Stimulated activated CD4-positive, alpha-beta T cell treated with anti-CD3 and anti-CD28 coated beads, TNF-alpha, amount 100 ng/mL, for 1 hour (primary cell): ENCODE measurements at regions not wholly inside any gene's neighbourhood (a gene's known extent, or its start where the extent isn't known, plus 50 kb on each side); places are given as distances from the start of the nearest gene placed in this dataset.

Experiments used
- DNase-seq, 3 donors: peaks; one replicate each; pipeline ENCODE4 v3.0.0-alpha.2; 2020; ENCODE audit warnings: low read depth in 3 of 3, low spot score in 1 of 3

GRCh38 chr18:11269257-11269656, 119.9 kb upstream of the PIEZO2 start:
- DNase-seq = no peak

GRCh38 chr18:11268741-11269233, 119.4 kb upstream of the PIEZO2 start:
- no peak for DNase-seq

DNA sequence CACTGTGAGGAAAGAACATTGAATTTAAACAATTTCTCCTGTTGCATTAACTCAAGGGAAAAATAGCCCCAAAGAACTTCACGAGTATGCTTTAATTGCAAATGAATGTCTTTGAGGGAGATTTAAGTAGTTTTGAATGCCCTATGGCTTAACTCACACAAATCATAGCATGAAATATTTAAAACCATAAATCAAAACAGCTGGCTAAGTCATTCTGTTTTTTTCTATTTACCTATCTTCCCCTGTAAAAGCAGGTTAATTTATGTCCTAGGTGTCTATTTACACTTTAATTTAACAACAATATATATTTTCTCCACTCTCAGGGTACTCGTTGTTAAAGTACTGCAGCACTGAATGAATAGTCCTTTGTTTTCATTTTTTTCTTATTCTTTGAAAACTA, 118.8 kb upstream of the PIEZO2 start:
- no peak for DNase-seq

DNA sequence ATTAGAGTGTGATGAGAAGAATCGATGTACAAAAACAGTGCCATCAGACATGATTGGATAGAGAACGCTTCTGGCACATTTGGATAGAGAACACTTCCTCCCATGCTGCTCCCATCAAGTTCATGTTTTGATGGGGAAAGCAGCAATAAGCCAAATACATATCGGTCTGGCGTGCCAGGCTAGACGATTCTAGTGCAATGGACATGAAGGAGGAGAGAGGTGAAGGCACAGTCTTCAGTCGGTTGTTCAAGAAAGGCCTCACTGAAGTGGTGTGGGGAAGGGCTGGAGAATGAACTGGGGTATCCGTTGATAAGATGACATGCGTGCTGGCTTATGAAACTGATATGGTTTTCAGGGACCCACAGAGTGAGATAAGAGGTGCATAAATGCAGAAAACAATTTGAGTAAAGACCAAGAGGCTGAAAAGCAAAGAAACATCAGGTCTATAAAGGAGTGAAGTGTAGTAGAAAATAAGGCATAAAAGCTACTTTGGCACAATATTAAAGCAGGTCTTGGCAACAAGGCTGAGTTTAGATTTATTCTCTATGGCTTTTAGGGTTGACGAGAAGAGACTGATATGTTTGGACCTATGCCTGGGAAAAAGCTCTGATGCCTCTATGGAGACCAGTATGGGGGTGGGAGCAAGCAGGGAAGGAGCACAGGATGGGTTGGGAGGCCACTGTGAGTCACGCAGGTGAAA, 117.6 kb upstream of the PIEZO2 start:
- no peak for DNase-seq

DNA sequence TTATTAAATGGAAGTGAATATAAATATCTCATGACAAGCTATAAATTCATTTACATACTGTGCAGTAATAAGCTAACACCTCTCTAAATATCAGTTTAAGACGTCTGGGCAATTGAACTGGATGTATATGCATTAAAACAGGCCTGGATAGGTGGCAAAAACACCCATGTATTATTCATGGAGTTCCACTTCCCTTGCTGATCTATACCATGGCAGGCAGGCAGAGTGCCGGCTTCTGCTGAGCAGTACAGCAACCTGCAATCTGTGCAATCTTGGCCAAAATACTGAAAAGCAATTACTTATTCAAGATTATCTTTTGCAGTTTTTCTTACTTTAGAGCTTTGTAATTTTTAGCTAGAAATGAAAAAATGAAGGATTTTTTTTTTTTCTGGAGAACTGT, 112.1 kb upstream of the PIEZO2 start:
- DNase-seq = no peak

- DNase-seq = no peak
These were observed 111.6 kb upstream of the PIEZO2 start for GRCh38 chr18:11260961-11261461.

DNA sequence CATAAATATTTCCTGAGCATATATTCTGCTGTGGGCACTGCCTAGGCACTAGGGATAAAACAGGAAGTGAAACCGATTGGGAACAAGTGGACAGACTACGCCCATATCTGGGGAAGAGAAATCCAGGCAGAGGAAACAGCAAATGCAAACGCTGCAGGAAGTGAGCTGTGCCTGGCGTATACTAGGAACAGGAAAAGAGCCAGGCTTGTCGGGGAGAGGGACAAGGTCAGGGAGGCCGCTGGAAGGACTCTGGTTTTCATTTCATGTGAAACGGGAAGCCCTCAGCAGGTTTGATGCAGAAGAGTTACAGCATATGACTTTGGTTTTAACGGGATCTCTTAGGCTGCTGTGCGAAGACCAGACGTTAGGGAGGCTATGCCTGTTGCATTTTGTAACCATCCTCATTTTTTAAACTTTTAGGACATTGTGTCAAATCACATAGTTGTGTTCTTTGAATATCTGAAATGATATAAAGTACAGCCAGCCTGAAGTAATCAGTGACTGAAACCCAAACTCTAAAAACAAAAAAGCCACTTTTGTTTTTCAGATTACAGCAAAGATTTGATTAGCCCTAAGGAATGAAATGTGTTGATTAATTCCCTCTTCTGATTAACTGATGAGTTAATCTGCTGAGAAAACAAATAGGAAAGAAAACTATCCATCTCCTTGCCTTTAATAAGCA, 110.2 kb upstream of the PIEZO2 start:
- DNase-seq = no peak

DNA sequence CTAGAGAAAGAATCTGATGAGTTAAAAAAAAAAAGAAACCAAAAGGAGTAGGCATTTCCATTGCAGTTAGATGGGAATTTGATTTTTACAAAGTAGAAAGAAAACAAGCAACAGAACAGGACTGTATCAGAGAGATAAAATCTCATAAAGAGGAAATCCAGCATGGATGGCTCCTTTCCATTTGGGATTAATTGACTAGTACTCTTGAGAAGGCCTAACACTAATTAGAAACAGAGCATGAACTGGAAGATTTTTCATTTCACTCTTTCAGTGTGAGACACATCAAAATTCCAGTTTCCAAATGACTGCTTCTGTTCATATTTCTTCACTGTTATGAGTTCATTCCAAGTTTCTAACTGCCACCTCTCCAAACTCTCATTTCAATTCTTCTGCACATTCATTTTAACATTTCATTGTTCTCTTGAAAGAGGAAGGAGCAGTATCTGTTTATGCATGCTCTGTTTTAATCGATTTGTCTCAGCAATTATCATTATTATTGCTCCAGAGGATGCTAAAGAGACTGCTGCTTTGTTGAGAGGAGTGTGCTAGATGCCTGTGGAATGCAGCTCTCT, 108.8 kb upstream of the PIEZO2 start:
- no peak for DNase-seq

DNA sequence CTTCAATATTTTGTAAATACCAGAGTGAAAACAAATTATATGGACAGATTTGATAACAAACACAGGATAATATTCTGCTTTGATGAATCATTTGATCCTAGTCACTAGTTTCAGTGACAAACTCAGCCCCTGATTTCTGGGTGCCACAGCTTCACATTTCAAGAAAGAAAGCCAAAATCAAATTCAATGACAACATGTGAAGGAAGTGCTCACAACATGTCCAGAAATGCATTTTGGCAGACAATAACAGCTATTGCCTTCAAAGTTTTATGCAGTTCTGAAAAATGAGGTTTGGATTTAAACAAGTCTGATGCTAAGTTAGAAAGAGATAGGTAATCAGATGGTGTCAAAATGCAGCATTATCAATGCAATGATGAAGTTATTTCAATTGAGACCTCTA, 106.9 kb upstream of the PIEZO2 start:
- DNase-seq = no peak

GRCh38 chr18:11251891-11252270, 102.5 kb upstream of the PIEZO2 start:
- DNase-seq = no peak

DNA sequence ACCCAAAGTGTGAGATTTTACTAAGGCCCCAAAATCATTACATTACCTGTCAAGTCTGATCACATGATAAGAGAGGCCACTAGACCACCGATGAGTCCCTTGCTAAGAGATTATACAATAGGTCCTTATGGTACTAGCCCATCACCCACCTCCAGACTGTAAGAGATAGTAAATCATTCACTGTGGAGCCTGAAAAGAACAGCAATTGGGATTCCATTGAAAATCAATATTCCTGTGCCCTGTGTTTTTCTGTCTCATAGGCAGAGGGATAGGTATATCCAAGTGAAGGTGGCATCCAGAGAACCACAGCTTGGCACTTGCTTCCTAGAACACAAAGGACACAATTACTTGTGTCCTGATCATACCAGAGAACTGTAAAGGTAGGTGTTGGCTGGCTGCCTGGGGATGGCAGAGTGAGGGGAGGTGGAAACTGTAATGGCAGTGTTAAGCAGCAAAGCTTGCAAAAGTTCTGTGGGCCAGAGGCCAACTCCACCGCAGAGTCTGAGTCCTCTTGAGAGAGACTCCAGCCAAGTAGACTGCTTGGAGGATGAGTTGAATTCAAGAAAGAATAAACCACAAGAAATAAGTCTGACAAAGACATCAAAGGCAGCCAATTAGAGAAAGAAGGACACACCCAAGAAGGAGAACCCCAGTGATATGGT, 102.0 kb upstream of the PIEZO2 start:
- DNase-seq = no peak

DNA sequence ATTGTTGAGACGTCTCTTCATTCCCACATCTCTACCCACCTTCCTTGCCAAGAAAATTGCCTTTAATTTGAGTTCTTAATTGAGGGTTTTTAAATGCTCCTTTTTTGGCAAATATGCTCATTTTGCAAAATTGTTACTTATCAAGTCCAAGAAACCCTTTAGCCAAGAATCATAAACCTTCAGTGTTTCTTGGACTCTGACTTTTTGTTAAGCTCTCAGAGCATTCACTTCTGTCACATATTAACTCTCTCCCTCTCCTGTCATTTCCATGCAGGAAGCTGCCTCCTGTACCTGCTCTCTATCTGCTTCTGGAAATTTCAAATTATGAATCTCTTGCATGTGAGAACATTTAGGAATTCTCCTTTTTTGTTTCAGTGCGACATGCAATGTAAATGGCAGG, 100.0 kb upstream of the PIEZO2 start:
- DNase-seq = no peak

- no peak for DNase-seq
These were observed 98.1 kb upstream of the PIEZO2 start for GRCh38 chr18:11247381-11247970.

DNA sequence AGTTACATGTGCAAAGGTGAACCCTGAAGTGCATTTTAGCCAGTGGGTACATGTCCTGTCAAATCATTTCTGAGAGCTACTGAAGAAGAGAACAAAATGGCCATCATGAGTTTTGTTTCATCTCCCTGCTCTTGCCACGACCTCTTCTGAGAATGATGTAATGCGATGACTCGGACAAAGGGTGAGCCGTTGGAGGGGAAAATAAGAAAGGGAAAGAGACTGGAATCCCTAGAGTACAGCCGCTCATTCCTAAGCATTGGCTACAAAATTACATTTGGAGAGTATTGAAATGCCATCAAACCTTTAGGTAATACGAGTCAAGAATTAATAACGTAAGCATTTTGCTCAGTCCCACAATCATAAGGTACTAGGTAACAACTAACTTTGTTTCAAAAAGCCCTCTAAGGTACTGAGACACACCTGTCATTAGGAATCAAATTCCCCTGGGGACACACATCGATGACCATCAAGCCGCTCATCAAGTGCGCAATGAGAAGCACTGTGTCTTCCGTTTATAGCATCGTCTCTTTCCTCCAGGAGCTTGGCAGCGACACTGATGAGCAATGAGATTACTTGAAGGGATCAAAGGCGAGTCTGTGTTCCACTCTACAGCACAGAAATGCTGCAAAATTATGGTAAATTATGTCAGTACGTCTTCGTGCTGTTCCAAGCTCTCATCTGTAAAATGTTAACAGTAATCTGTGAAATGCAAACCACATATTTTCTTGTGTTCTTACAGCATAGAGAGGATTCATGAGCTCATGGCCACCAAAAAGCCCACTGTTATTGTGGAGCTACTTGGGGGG, 97.3 kb upstream of the PIEZO2 start:
- DNase-seq = no peak

DNA sequence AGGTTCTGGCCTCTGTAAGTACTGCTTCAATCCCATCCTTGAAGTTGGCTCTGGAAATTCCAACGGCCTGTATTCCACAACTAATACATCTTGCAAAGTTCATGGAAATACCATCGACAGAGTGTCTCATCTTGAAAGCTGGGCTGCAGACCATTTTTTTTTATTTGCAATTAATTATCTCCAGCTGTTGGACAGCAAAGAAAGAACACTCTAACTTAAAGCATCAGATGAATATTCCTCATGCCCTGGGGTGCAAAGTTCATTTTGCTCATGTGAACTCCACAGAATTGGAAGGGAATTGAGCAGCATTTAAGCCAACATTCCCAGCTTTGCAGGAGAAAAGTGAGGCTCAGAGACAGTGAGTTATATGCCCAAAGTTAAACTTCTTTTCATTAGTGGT, 96.5 kb upstream of the PIEZO2 start:
- no peak for DNase-seq

- no peak for DNase-seq
These were observed 88.1 kb upstream of the PIEZO2 start for GRCh38 chr18:11237484-11237883.

GRCh38 chr18:11237066-11237465, 87.7 kb upstream of the PIEZO2 start:
- DNase-seq = no peak

GRCh38 chr18:11224153-11224552, 74.8 kb upstream of the PIEZO2 start:
- DNase-seq = no peak

DNA sequence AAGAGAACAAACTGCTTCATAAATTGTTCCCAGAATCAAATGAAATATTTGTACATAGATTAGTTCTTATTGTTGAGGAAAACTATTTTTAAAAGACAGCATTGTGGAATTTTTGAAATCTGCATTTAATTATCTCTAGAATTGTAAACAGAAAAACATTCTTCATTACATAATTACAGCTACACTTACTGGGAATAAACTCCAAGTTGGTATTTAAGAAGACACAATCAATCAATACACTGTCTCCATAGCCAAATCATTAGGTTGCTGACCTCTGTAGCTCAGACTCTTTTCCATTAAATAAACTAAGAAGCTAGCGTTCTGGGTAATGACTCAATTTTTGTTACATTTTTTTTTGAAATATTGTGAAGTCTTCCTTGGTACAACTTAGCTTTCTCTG, 70.2 kb upstream of the PIEZO2 start:
- no peak for DNase-seq

- DNase-seq = no peak
These were observed 65.8 kb upstream of the PIEZO2 start for GRCh38 chr18:11215216-11215615.

DNA sequence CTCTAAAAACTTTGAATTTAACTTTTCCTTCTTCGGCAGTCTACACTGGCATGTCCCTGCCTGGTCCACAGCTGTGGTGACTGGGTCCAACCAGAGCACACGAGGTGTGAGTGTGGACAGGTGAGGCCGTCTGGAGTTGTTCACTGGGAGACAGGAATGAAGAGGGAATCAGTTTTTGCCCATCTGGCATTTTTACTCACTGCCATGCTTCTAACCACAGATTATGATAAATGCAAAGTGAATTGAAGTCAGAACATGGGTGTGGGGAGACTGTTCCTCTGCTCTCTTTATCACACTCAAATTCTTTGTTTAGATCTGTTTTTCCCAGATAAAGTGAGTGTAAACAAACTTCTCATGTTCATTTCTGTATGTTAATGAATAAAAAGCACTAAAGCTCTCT, 54.7 kb upstream of the PIEZO2 start:
- DNase-seq = no peak
